ENCODE measurements at regions not wholly inside any gene's neighbourhood (a gene's known extent, or its start where the extent isn't known, plus 50 kb on each side); places are given as distances from the start of the nearest gene placed in this dataset.

DNA sequence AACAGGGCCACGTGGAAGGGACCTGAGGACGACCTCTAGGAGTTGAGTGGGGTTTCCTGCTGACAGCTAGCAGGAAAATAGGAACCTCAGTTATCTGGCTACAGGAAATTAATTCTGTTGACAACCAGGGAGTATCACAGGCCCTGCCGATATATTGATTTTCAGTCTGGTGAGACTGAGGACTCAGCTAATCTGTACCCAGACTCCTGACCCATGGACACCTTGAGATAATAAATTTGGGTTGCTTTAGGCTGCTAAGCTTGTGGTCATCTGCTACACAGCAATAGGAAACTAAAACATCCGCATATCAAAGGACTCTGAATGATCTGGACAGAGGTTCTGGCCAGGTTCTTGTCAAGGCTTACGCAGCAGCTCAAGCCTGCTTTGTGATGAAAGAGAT, 80.8 kb upstream of the CNEP1R1 start:
- Histone ChIP-seq H3K9me3 (ENCODE audit: insufficient read depth, low read length) (no peaks in the 10 kb centered on the region), H3K9ac (ENCODE audit: low read length) (no peak overlapping the region), H3K27ac (ENCODE audit: low read length) (no peak overlapping the region), H3K4me2 (ENCODE audit: low read length) (no peak overlapping the region), H2AFZ (ENCODE audit: low read depth, low read length) (no peak overlapping the region), H3K4me1 (ENCODE audit: low read length) (no peaks in the 10 kb centered on the region), H4K20me1 (ENCODE audit: insufficient read depth, low read length) (no peaks in the 10 kb centered on the region), H3K27me3 (ENCODE audit: low read depth, low read length) (peaks cover 4% of the 10 kb centered on the region; the same call in 1 of the 2 replicates), H3K36me3 (replicated peaks; ENCODE audit: low read depth, low read length) (no peaks in the 10 kb centered on the region), H3K4me3 (ENCODE audit: low read length) (no peak overlapping the region), H3K79me2 (ENCODE audit: low read length) (no peaks in the 10 kb centered on the region)
- TF ChIP-seq, protein P1, sequence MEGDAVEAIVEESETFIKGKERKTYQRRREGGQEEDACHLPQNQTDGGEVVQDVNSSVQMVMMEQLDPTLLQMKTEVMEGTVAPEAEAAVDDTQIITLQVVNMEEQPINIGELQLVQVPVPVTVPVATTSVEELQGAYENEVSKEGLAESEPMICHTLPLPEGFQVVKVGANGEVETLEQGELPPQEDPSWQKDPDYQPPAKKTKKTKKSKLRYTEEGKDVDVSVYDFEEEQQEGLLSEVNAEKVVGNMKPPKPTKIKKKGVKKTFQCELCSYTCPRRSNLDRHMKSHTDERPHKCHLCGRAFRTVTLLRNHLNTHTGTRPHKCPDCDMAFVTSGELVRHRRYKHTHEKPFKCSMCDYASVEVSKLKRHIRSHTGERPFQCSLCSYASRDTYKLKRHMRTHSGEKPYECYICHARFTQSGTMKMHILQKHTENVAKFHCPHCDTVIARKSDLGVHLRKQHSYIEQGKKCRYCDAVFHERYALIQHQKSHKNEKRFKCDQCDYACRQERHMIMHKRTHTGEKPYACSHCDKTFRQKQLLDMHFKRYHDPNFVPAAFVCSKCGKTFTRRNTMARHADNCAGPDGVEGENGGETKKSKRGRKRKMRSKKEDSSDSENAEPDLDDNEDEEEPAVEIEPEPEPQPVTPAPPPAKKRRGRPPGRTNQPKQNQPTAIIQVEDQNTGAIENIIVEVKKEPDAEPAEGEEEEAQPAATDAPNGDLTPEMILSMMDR (IDR thresholded peaks at IDR 0.05; ENCODE audit: low read depth, low read length) = no peak
- TF ChIP-seq EZH2phosphoT487 (IDR thresholded peaks at IDR 0.05; ENCODE audit: low read depth) = no peak

- H3K36me3 ChIP-seq (replicated peaks; ENCODE audit: low read depth, low read length) = no peaks in the 10 kb centered on the region
- no peaks in the 10 kb centered on the region for H3K9me3 ChIP-seq (ENCODE audit: insufficient read depth, low read length)
- no peaks in the 10 kb centered on the region for H4K20me1 ChIP-seq (ENCODE audit: insufficient read depth, low read length)
- peaks cover 4% of the 10 kb centered on the region; the same call in 1 of the 2 replicates for H3K27me3 ChIP-seq (ENCODE audit: low read depth, low read length)
- H3K4me2 ChIP-seq (ENCODE audit: low read length) = no peak overlapping the region
- H3K4me3 ChIP-seq (ENCODE audit: low read length) = no peak overlapping the region
- H3K4me1 ChIP-seq (ENCODE audit: low read length) = no peaks in the 10 kb centered on the region
- TF ChIP-seq, protein P1 (IDR thresholded peaks at IDR 0.05; ENCODE audit: low read depth, low read length) = no peak
- no peak for TF ChIP-seq EZH2phosphoT487 (IDR thresholded peaks at IDR 0.05; ENCODE audit: low read depth)
- H3K79me2 ChIP-seq (ENCODE audit: low read length) = no peaks in the 10 kb centered on the region
- H2AFZ ChIP-seq (ENCODE audit: low read depth, low read length) = no peak overlapping the region
- H3K9ac ChIP-seq (ENCODE audit: low read length) = no peak overlapping the region
- H3K27ac ChIP-seq (ENCODE audit: low read length) = no peak overlapping the region
Observed at GRCh38 chr16:49947907-49948678, 76.9 kb upstream of the CNEP1R1 start.

- Histone ChIP-seq H3K36me3 (replicated peaks; ENCODE audit: low read depth, low read length) (no peaks in the 10 kb centered on the region), H3K4me3 (ENCODE audit: low read length) (no peak overlapping the region), H3K9ac (ENCODE audit: low read length) (no peak overlapping the region), H3K27ac (ENCODE audit: low read length) (no peak overlapping the region), H3K27me3 (ENCODE audit: low read depth, low read length) (peaks cover 4% of the 10 kb centered on the region; the same call in 1 of the 2 replicates), H3K4me1 (ENCODE audit: low read length) (no peaks in the 10 kb centered on the region), H4K20me1 (ENCODE audit: insufficient read depth, low read length) (no peaks in the 10 kb centered on the region), H2AFZ (ENCODE audit: low read depth, low read length) (no peak overlapping the region), H3K9me3 (ENCODE audit: insufficient read depth, low read length) (no peaks in the 10 kb centered on the region), H3K79me2 (ENCODE audit: low read length) (no peaks in the 10 kb centered on the region), H3K4me2 (ENCODE audit: low read length) (no peak overlapping the region)
- TF ChIP-seq, protein P1 (IDR thresholded peaks at IDR 0.05; ENCODE audit: low read depth, low read length) = no peak
- TF ChIP-seq EZH2phosphoT487 (IDR thresholded peaks at IDR 0.05; ENCODE audit: low read depth) = no peak
Observed at GRCh38 chr16:49951574-49952195, 73.3 kb upstream of the CNEP1R1 start.

GRCh38 chr16:49952386-49952785, 72.6 kb upstream of the CNEP1R1 start:
- H3K9ac ChIP-seq (ENCODE audit: low read length) = no peak overlapping the region
- TF ChIP-seq, protein P1 (IDR thresholded peaks at IDR 0.05; ENCODE audit: low read depth, low read length) = no peak
- TF ChIP-seq EZH2phosphoT487 (IDR thresholded peaks at IDR 0.05; ENCODE audit: low read depth) = no peak

More at GRCh38 chr16:49952386-49952785, 72.6 kb upstream of the CNEP1R1 start:
- no peaks in the 10 kb centered on the region for H4K20me1 ChIP-seq (ENCODE audit: insufficient read depth, low read length)
- H3K4me1 ChIP-seq (ENCODE audit: low read length) = no peaks in the 10 kb centered on the region
- H3K4me2 ChIP-seq (ENCODE audit: low read length) = no peak overlapping the region
- H2AFZ ChIP-seq (ENCODE audit: low read depth, low read length) = no peak overlapping the region
- H3K9me3 ChIP-seq (ENCODE audit: insufficient read depth, low read length) = no peaks in the 10 kb centered on the region
- H3K27me3 ChIP-seq (ENCODE audit: low read depth, low read length) = peaks cover 4% of the 10 kb centered on the region; the same call in 1 of the 2 replicates
- no peaks in the 10 kb centered on the region for H3K79me2 ChIP-seq (ENCODE audit: low read length)
- H3K27ac ChIP-seq (ENCODE audit: low read length) = no peak overlapping the region
- no peaks in the 10 kb centered on the region for H3K36me3 ChIP-seq (replicated peaks; ENCODE audit: low read depth, low read length)
- no peak overlapping the region for H3K4me3 ChIP-seq (ENCODE audit: low read length)

Data from OCI-LY3 (cell line).